Right lobe of liver (tissue), 4 donors: ENCODE measurements at regions not wholly inside any gene's neighbourhood (a gene's known extent, or its start where the extent isn't known, plus 50 kb on each side); places are given as distances from the start of the nearest gene placed in this dataset.

ENCODE experiments used
- POLR2A ChIP-seq: fragments of 450-650 bp; IDR thresholded peaks from one replicate; pipeline ENCODE4 v1.6.1; 2017; ENCODE audit warnings: antibody characterized with exemption, mild to moderate bottlenecking
- TF ChIP-seq, protein P1 (sequence below), 4 donors: fragments of 200-600 bp in 3 of 4; fragments of 450-650 bp in 1 of 4; IDR thresholded peaks; one replicate each; pipeline versions ENCODE4 v1.5.1 to v1.8.0; 2016 to 2022; ENCODE audit warnings: antibody characterized with exemption in 4 of 4, mild to moderate bottlenecking in 2 of 4
- donor health status: DM: no; HTN: no; CAD: no.
- donor health status: DM: no; HTN: no; CAD: no.
- donor health status: DM: no; HTN: yes; CAD: no.

DNA sequence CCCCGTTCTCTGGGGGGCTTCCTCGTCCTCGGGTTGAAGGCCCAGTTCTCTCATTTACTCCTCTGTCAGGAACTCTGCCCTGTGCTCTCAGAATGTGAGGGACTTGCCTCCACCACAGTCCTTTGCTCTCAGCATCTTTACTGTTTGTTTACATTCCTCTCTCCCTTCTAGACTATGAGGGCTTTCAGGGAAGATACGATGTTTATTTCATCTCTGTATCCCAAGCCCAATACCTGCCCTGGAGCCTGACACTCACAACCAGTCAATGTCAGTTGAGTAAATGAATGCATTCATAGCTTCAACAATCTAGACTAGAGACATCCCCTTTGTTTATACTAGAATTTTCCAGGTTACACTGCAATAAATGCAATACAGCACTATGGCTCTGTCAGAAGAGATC, 409.6 kb upstream of the CDH11 start:
- TF ChIP-seq, protein P1, sequence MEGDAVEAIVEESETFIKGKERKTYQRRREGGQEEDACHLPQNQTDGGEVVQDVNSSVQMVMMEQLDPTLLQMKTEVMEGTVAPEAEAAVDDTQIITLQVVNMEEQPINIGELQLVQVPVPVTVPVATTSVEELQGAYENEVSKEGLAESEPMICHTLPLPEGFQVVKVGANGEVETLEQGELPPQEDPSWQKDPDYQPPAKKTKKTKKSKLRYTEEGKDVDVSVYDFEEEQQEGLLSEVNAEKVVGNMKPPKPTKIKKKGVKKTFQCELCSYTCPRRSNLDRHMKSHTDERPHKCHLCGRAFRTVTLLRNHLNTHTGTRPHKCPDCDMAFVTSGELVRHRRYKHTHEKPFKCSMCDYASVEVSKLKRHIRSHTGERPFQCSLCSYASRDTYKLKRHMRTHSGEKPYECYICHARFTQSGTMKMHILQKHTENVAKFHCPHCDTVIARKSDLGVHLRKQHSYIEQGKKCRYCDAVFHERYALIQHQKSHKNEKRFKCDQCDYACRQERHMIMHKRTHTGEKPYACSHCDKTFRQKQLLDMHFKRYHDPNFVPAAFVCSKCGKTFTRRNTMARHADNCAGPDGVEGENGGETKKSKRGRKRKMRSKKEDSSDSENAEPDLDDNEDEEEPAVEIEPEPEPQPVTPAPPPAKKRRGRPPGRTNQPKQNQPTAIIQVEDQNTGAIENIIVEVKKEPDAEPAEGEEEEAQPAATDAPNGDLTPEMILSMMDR (IDR thresholded peaks at IDR 0.05): no peak
- no peak for TF ChIP-seq POLR2A
